Endothelial cell of umbilical vein (primary cell): ENCODE measurements at regions not wholly inside any gene's neighbourhood (a gene's known extent, or its start where the extent isn't known, plus 50 kb on each side); places are given as distances from the start of the nearest gene placed in this dataset.
"Not testable (repeated sequence)": the region's sequence is repeated elsewhere in the genome, so short reads cannot be mapped to it uniquely, and the experiment has no call there.

Experiments
- EZH2 ChIP-seq: IDR thresholded peaks from 2 replicates; pipeline ENCODE4 v1.6.1; 2012; ENCODE audit warnings: borderline replicate concordance, low read depth, mild to moderate bottlenecking, moderate library complexity, low read length, inconsistent platforms; ENCODE audit not compliant: severe bottlenecking
- FOS ChIP-seq: IDR thresholded peaks from 2 replicates; pipeline ENCODE4 v1.6.1; 2011; ENCODE audit warnings: mild to moderate bottlenecking, low read length, moderate library complexity, borderline replicate concordance; ENCODE audit not compliant: insufficient read depth
- GATA2 ChIP-seq: IDR thresholded peaks from 2 replicates; pipeline ENCODE4 v1.7.0; 2011; ENCODE audit warnings: low read depth, mild to moderate bottlenecking, moderate library complexity, mixed read lengths, low read length; ENCODE audit not compliant: insufficient read length, insufficient read depth
- JUN ChIP-seq: IDR thresholded peaks from 2 replicates; pipeline ENCODE4 v1.6.1; 2011; ENCODE audit warnings: borderline replicate concordance, low read depth; ENCODE audit not compliant: insufficient read length, insufficient read depth
- POLR2A ChIP-seq: IDR thresholded peaks from 2 replicates; pipeline ENCODE4 v1.6.1; 2012; ENCODE audit warnings: low read depth, mild to moderate bottlenecking, control low read depth, low read length
- POLR2AphosphoS5 ChIP-seq: IDR thresholded peaks from 2 replicates; pipeline ENCODE4 v1.6.1; 2012; ENCODE audit warnings: low read depth, mild to moderate bottlenecking, control low read depth, low read length, moderate library complexity; ENCODE audit not compliant: insufficient read depth
- TF ChIP-seq, protein P1 (sequence below), 2 donors: IDR thresholded peaks; 1 replicate in 1 of 2; 2 replicates in 1 of 2; pipeline ENCODE4 v1.5.1; 2011; ENCODE audit warnings: low read length in 2 of 2, mild to moderate bottlenecking in 2 of 2, moderate library complexity in 2 of 2, control low read depth in 1 of 2, inconsistent platforms in 1 of 2, low read depth in 1 of 2; ENCODE audit not compliant: insufficient read depth in 1 of 2; ENCODE audit errors: extremely low read depth in 1 of 2
- TF ChIP-seq, protein P2 (sequence below): IDR thresholded peaks from 2 replicates; pipeline ENCODE4 v1.6.1; 2011; ENCODE audit not compliant: insufficient read depth, insufficient read length

DNA sequence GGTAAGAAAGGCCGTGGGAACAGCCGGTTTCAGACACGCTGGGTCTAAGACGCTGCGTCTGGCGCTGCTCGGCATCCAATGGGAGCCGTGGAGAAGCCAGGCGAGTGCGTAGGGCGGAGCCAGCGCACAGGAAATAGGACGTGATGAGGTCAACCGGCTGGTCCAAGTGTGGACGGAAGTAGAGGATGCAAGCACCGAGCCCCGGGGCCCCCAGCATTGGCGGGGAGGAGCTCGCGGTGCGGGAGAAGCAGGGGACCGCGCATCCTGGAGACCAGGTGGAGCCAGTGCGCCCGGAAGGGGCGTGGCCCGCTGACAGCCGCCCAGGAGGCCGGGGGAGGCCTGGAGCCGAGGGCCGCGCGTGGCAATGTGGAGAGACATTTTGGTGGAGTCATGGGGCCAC lies 3976.1 kb upstream of the TPTE start:
- not testable (repeated sequence) for TF ChIP-seq GATA2, EZH2, JUN, POLR2A, POLR2AphosphoS5, FOS
- TF ChIP-seq, protein P1, sequence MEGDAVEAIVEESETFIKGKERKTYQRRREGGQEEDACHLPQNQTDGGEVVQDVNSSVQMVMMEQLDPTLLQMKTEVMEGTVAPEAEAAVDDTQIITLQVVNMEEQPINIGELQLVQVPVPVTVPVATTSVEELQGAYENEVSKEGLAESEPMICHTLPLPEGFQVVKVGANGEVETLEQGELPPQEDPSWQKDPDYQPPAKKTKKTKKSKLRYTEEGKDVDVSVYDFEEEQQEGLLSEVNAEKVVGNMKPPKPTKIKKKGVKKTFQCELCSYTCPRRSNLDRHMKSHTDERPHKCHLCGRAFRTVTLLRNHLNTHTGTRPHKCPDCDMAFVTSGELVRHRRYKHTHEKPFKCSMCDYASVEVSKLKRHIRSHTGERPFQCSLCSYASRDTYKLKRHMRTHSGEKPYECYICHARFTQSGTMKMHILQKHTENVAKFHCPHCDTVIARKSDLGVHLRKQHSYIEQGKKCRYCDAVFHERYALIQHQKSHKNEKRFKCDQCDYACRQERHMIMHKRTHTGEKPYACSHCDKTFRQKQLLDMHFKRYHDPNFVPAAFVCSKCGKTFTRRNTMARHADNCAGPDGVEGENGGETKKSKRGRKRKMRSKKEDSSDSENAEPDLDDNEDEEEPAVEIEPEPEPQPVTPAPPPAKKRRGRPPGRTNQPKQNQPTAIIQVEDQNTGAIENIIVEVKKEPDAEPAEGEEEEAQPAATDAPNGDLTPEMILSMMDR (IDR thresholded peaks at IDR 0.05; ENCODE audit: extremely low read depth in 1 of 2, insufficient read depth in 1 of 2, low read depth in 1 of 2, low read length in 2 of 2): not testable (repeated sequence)
- TF ChIP-seq, protein P2, sequence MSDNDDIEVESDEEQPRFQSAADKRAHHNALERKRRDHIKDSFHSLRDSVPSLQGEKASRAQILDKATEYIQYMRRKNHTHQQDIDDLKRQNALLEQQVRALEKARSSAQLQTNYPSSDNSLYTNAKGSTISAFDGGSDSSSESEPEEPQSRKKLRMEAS: not testable (repeated sequence)
